SK-N-MC (cell line): ENCODE measurements at regions not wholly inside any gene's neighbourhood (a gene's known extent, or its start where the extent isn't known, plus 50 kb on each side); places are given as distances from the start of the nearest gene placed in this dataset.
"Not testable (repeated sequence)": the region's sequence is repeated elsewhere in the genome, so short reads cannot be mapped to it uniquely, and the experiment has no call there.

Source experiments
- DNase-seq: peaks from one replicate; pipeline ENCODE4 v3.0.0-alpha.2; 2011; ENCODE audit warnings: low read depth, low spot score
- H3K27ac ChIP-seq: fragments of 200-600 bp; sonication (generic); 2 replicates; pipeline ENCODE4 v1.5.1; 2016; ENCODE audit warnings: mixed run types
- H3K36me3 ChIP-seq: fragments of 200-600 bp; sonication (generic); 2 replicates; pipeline ENCODE4 v1.6.1; 2017; ENCODE audit warnings: antibody characterized with exemption, low read length, mixed read lengths; ENCODE audit not compliant: insufficient read depth
- H3K4me3 ChIP-seq: fragments of 200-600 bp; sonication (generic); 2 replicates; pipeline ENCODE4 v1.5.1; 2016
- H3K9ac ChIP-seq: fragments of 200-600 bp; sonication (generic); 2 replicates; pipeline ENCODE4 v1.8.0; 2017; ENCODE audit warnings: mixed run types, mixed read lengths; ENCODE audit not compliant: insufficient read length
- H3K9me3 ChIP-seq: fragments of 200-600 bp; sonication (generic); 2 replicates; pipeline ENCODE4 v1.6.1; 2017; ENCODE audit warnings: low read depth, mild to moderate bottlenecking, antibody characterized with exemption, low read length, moderate library complexity, mixed read lengths
- EZH2 ChIP-seq: fragments of 200-600 bp; sonication (generic); IDR thresholded peaks from one replicate; pipeline ENCODE4 v1.6.1; 2017; ENCODE audit warnings: antibody characterized with exemption
- FOXP2 ChIP-seq: optimal IDR thresholded peaks from 2 replicates; pipeline ENCODE3; 2011; ENCODE audit warnings: mild to moderate bottlenecking, moderate library complexity; ENCODE audit not compliant: insufficient read depth; ENCODE audit errors: extremely low read length, control extremely low read depth
- POLR2AphosphoS5 ChIP-seq: IDR thresholded peaks from 2 replicates; pipeline ENCODE4 v1.6.1; 2012; ENCODE audit warnings: mild to moderate bottlenecking, low read depth, low read length, borderline replicate concordance

GRCh38 chr14:37708481-37708880, 113.1 kb downstream of the TTC6 start:
- no peak for TF ChIP-seq EZH2
- no peak for TF ChIP-seq FOXP2
- TF ChIP-seq POLR2AphosphoS5: no peak
- Histone ChIP-seq H3K4me3 (no peak overlapping the region), H3K36me3 (no peaks in the 10 kb centered on the region), H3K9me3 (no peaks in the 10 kb centered on the region), H3K9ac (no peak overlapping the region), H3K27ac (no peak overlapping the region)
- DNase-seq: no peak

GRCh38 chr14:37709419-37710195, 114.2 kb downstream of the TTC6 start:
- DNase-seq: no peak
- H3K4me3 ChIP-seq: no peak overlapping the region
- TF ChIP-seq FOXP2 (no peak), EZH2 (no peak), POLR2AphosphoS5 (no peak)
- H3K9me3 ChIP-seq: no peaks in the 10 kb centered on the region
- no peak overlapping the region for H3K9ac ChIP-seq
- no peaks in the 10 kb centered on the region for H3K36me3 ChIP-seq
- H3K27ac ChIP-seq: no peak overlapping the region

- no peak for DNase-seq
- H3K27ac ChIP-seq: no peak overlapping the region
- no peak overlapping the region for H3K9ac ChIP-seq
- no peaks in the 10 kb centered on the region for H3K9me3 ChIP-seq
- H3K4me3 ChIP-seq: no peak overlapping the region
- no peaks in the 10 kb centered on the region for H3K36me3 ChIP-seq
- TF ChIP-seq EZH2 (no peak), POLR2AphosphoS5 (no peak), FOXP2 (no peak)
Observed at GRCh38 chr14:37711356-37711830, 116.0 kb downstream of the TTC6 start.

- DNase-seq: no peak
- Histone ChIP-seq H3K9me3 (no peaks in the 10 kb centered on the region), H3K4me3 (no peak overlapping the region), H3K9ac (no peak overlapping the region), H3K36me3 (no peaks in the 10 kb centered on the region), H3K27ac (no peak overlapping the region)
- TF ChIP-seq EZH2 (no peak), POLR2AphosphoS5 (no peak), FOXP2 (no peak)
Observed at GRCh38 chr14:37711831-37712475, 116.5 kb downstream of the TTC6 start.

GRCh38 chr14:37712476-37712860, 117.0 kb downstream of the TTC6 start:
- not testable (repeated sequence) for H3K27ac ChIP-seq, DNase-seq, H3K9ac ChIP-seq, H3K9me3 ChIP-seq, H3K4me3 ChIP-seq, H3K36me3 ChIP-seq

- TF ChIP-seq FOXP2 (no peak), EZH2 (no peak), POLR2AphosphoS5 (no peak)
- H3K27ac ChIP-seq: no peak overlapping the region
- no peaks in the 10 kb centered on the region for H3K9me3 ChIP-seq
- H3K36me3 ChIP-seq: no peaks in the 10 kb centered on the region
- no peak overlapping the region for H3K4me3 ChIP-seq
- no peak for DNase-seq
- no peak overlapping the region for H3K9ac ChIP-seq
Observed at GRCh38 chr14:37712976-37713431, 117.6 kb downstream of the TTC6 start.

GRCh38 chr14:37720131-37720530, 124.7 kb downstream of the TTC6 start:
- no peak for TF ChIP-seq EZH2
- no peak for TF ChIP-seq POLR2AphosphoS5
- TF ChIP-seq FOXP2: no peak
- no peak for DNase-seq
- H3K36me3 ChIP-seq: no peaks in the 10 kb centered on the region
- no peaks in the 10 kb centered on the region for H3K9me3 ChIP-seq
- H3K4me3 ChIP-seq: no peak overlapping the region
- H3K9ac ChIP-seq: no peak overlapping the region
- no peak overlapping the region for H3K27ac ChIP-seq

- H3K9ac ChIP-seq: no peak overlapping the region
- H3K4me3 ChIP-seq: no peak overlapping the region
- no peaks in the 10 kb centered on the region for H3K36me3 ChIP-seq
- H3K9me3 ChIP-seq: no peaks in the 10 kb centered on the region
- TF ChIP-seq FOXP2: no peak
- no peak for TF ChIP-seq EZH2
- no peak for TF ChIP-seq POLR2AphosphoS5
- H3K27ac ChIP-seq: no peak overlapping the region
- no peak for DNase-seq
Observed at GRCh38 chr14:37721976-37722659, 126.7 kb downstream of the TTC6 start.
